Transverse colon (tissue), 4 donors: ENCODE measurements at regions not wholly inside any gene's neighbourhood (a gene's known extent, or its start where the extent isn't known, plus 50 kb on each side); places are given as distances from the start of the nearest gene placed in this dataset.

Source experiments
- DNase-seq: peaks from one replicate; pipeline ENCODE4 v3.0.0-alpha.2; 2019
- H3K27ac ChIP-seq, 4 donors: fragments of 200-600 bp; sonication (generic); 2 replicates each; pipeline ENCODE4 v1.5.1; 2016 to 2018; ENCODE audit warnings: inconsistent platforms in 4 of 4
- H3K27me3 ChIP-seq: fragments of 200-600 bp; sonication (generic); 2 replicates; pipeline ENCODE4 v1.5.1; 2017; ENCODE audit warnings: inconsistent platforms
- H3K36me3 ChIP-seq, 4 donors: fragments of 200-600 bp; sonication (generic); 2 replicates each; pipeline ENCODE4 v1.5.1; 2017 to 2019; ENCODE audit warnings: inconsistent platforms in 4 of 4
- H3K4me1 ChIP-seq, 4 donors: fragments of 200-600 bp; sonication (generic); 2 replicates each; pipeline ENCODE4 v1.5.1; 2017 to 2020; ENCODE audit warnings: inconsistent platforms in 4 of 4
- H3K4me3 ChIP-seq, 4 donors: fragments of 200-600 bp; sonication (generic); 1 replicate in 1 of 4; 2 replicates in 3 of 4; pipeline versions ENCODE4 v1.5.1 to v1.6.1; 2017 to 2019; ENCODE audit warnings: inconsistent platforms in 4 of 4
- H3K9me3 ChIP-seq, 2 donors: fragments of 200-600 bp; sonication (generic); 2 replicates each; pipeline ENCODE4 v1.5.1; 2017 to 2019; ENCODE audit warnings: inconsistent platforms in 2 of 2
- CTCF ChIP-seq, 5 experiments: fragments of 200-600 bp in 3 of 5; fragments of 450-650 bp in 2 of 5; sonication (generic) in 3 of 5; IDR thresholded peaks; 1 replicate in 2 of 5; 2 replicates in 3 of 5; pipeline ENCODE4 v1.5.1; 2016 to 2017; ENCODE audit warnings: antibody characterized with exemption in 5 of 5, inconsistent platforms in 3 of 5, mild to moderate bottlenecking in 2 of 5, moderate library complexity in 1 of 5
- EP300 ChIP-seq: sonication (generic); formaldehyde crosslinking; IDR thresholded peaks from one replicate; pipeline ENCODE4 v1.6.1; 2017; ENCODE audit warnings: antibody characterized with exemption, low read depth
- POLR2A ChIP-seq: fragments of 450-650 bp; IDR thresholded peaks from one replicate; pipeline ENCODE4 v1.6.1; 2016; ENCODE audit warnings: antibody characterized with exemption, mild to moderate bottlenecking, moderate library complexity
- POLR2AphosphoS5 ChIP-seq, 3 donors: sonication (generic); formaldehyde crosslinking; IDR thresholded peaks; one replicate each; pipeline ENCODE4 v1.6.1; 2016; ENCODE audit warnings: antibody characterized with exemption in 3 of 3
- WGBS, 2 donors: methylation state at CpG; one replicate each; pipeline ENCODE4 v1.1.5; 2018; ENCODE audit warnings: low coverage in 1 of 2; 5-methylcytosine and 5-hydroxymethylcytosine counted together
- in situ Hi-C, 4 donors: fragments of 200-750 bp; cut with MboI; loops; one replicate each; pipeline versions ENCODE4 v1.15.0 to v1.15.1; 2017; ENCODE audit warnings: low sequenced_read_pairs in 3 of 4, low pct_ligation_motif_present in 1 of 4, low pct_unique_long_range_greater_than_20kb in 1 of 4
- intact Hi-C: fragments of 100-400 bp; cut with DNase I; formaldehyde crosslinking; loops from one replicate; pipeline ENCODE4 v1.15.1; 2023; ENCODE audit warnings: low total_unique reads
- small RNA-seq, 4 donors: library from RNA; depleted of rRNA; stranded (forward); fragments of <200 nt; gene quantifications; one replicate each; pipeline ENCODE3, GENCODE V24; 2016

DNA sequence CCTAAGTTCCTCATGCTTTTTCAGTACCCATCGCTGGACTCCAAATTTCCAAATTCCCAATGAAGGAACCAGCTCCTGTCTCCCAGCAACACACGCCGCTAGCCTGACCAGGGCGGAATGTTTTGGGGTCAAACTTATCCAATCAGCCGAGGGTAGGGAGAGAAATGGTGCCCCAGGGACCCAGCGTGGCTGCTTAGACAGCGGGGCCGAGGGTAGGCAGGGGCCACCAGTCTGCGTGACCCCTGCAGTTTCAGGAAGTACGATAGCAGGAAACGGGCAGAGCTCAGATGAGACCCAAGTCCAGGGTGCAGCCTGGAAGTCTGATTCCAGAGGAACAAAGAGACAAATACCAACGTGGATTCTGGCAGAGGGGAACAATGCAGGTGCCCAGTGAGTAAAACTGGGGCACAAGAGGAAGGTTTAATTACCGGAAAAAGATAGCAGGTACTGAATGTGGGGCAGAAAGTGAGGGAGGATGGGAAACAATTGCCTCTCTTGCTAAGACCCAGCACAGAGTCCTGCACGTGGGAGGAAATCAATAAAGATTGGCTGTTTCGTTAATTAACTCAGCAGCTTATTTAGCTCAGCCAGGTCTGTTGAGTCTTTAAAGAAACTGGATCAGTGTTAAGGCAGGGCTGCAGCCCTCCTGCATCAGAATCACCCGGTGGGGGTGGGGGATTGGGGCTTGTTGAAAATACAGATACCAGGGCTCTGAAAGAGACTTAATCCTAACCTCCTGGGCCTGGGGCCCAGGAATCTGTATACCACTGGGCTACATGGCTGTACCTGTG is 50.4 kb upstream of the NFE2L3 start:
- H3K4me3 ChIP-seq: peak overlapping the region in 1 of 4 donors; percentile 11
- intact Hi-C loops: no loop called here
- DNase-seq: peak; percentile 21

GRCh38 chr7:26102176-26102575 is 49.8 kb upstream of the NFE2L3 start:
- in situ Hi-C loops (no loop called here), intact Hi-C loops (no loop called here)
- peak overlapping the region in 1 of 4 donors; percentile 11 for H3K4me3 ChIP-seq
- H3K4me1 ChIP-seq: no peaks in the 10 kb centered on the region
- H3K27ac ChIP-seq: peak overlapping the region; percentile 26 to 69 (median 50)
- 91 to 100% methylated on average over 2 to 4 of the region's 4 CpGs for WGBS, 2 donors
- no peaks in the 10 kb centered on the region for H3K36me3 ChIP-seq
- H3K27me3 ChIP-seq: no peaks in the 10 kb centered on the region
- no peaks in the 10 kb centered on the region for H3K9me3 ChIP-seq
- TF ChIP-seq POLR2A: no peak
- no peak for TF ChIP-seq EP300
- no peak for TF ChIP-seq CTCF (IDR thresholded peaks at IDR 0.05)
- TF ChIP-seq POLR2AphosphoS5 (IDR thresholded peaks at IDR 0.05): no peak
- DNase-seq: no peak

More for the DNA sequence above, 50.4 kb upstream of the NFE2L3 start:
- TF ChIP-seq EP300 (no peak), POLR2A (no peak), POLR2AphosphoS5 (IDR thresholded peaks at IDR 0.05) (no peak), CTCF (IDR thresholded peaks at IDR 0.05) (no peak)
- no peaks in the 10 kb centered on the region for H3K9me3 ChIP-seq
- in situ Hi-C loops: no loop called here
- no peaks in the 10 kb centered on the region for H3K27me3 ChIP-seq
- 34 to 54% methylated on average over 13 to 16 of the region's 16 CpGs for WGBS, 2 donors
- no peaks in the 10 kb centered on the region for H3K4me1 ChIP-seq
- no peaks in the 10 kb centered on the region for H3K36me3 ChIP-seq
- peak overlapping the region; percentile 26 to 69 (median 50) for H3K27ac ChIP-seq

Small RNA genes lying in the stretch of these regions (small RNA-seq; reads per million reads assigned to genes)
- gene MIR148A: 4,029 to 13,674 (median 8,725) reads per million in 4 donors
